IMR-90 (cell line): ENCODE measurements at regions not wholly inside any gene's neighbourhood (a gene's known extent, or its start where the extent isn't known, plus 50 kb on each side); places are given as distances from the start of the nearest gene placed in this dataset.

ENCODE experiments used
- ATAC-seq: fragments of 200-7000 bp; cut with Tn5 transposase; 2 replicates; pipeline ENCODE4 v1.9.1; 2020; ENCODE audit warnings: low read depth, mild to moderate bottlenecking, moderate library complexity
- BruUV-seq: library from RNA; stranded (reverse); fragments of 400-500 nt; replicated peaks from 2 replicates; lab custom pipeline; 2021; lab: Mats Ljungman, UMichigan
- CTCF ChIA-PET: fragments of 300-600 bp; formaldehyde crosslinking; extraction: SDS; loops from one replicate; lab custom pipeline; 2021; ENCODE audit warnings: antibody characterized with exemption; lab: Yijun Ruan, JAX
- POLR2A ChIA-PET: fragments of 300-600 bp; sonication (Branson Sonifier 250); formaldehyde crosslinking; loops from one replicate; lab custom pipeline; 2022; ENCODE audit warnings: antibody characterized with exemption; ENCODE audit not compliant: unreplicated experiment; lab: Charles Lee
- DNase-seq: peaks from one replicate; pipeline ENCODE4 v3.0.0; 2013
- H2AFZ ChIP-seq: replicated peaks from 2 replicates; pipeline ENCODE3; 2013; ENCODE audit warnings: low read length, mild to moderate bottlenecking; ENCODE audit not compliant: poor library complexity
- H2AK5ac ChIP-seq: 2 replicates; pipeline ENCODE4 v1.6.1; 2013; ENCODE audit warnings: low read depth, low read length, inconsistent platforms
- H2AK9ac ChIP-seq: replicated peaks from 2 replicates; pipeline ENCODE3; 2013; ENCODE audit warnings: mild to moderate bottlenecking, low read depth, low read length, moderate library complexity; ENCODE audit not compliant: poor library complexity
- H2BK120ac ChIP-seq: 2 replicates; pipeline ENCODE4 v1.6.1; 2013; ENCODE audit warnings: low read depth, low read length, inconsistent platforms
- H2BK15ac ChIP-seq: 3 replicates; pipeline ENCODE4 v1.6.1; 2013; ENCODE audit warnings: low read depth, low read length, inconsistent platforms
- H2BK20ac ChIP-seq: 2 replicates; pipeline ENCODE4 v1.6.1; 2013; ENCODE audit warnings: low read depth, mild to moderate bottlenecking, inconsistent platforms, low read length, moderate library complexity
- H2BK5ac ChIP-seq: 2 replicates; pipeline ENCODE4 v1.6.1; 2013; ENCODE audit warnings: mild to moderate bottlenecking, low read depth, low read length, inconsistent platforms; ENCODE audit not compliant: poor library complexity, severe bottlenecking
- H3K14ac ChIP-seq: replicated peaks from 2 replicates; pipeline ENCODE4 v1.6.1; 2013; ENCODE audit warnings: low read depth, low read length, inconsistent platforms
- H3K18ac ChIP-seq: 2 replicates; pipeline ENCODE4 v1.6.1; 2013; ENCODE audit warnings: low read depth, low read length, control low read depth
- H3K23ac ChIP-seq: 2 replicates; pipeline ENCODE4 v1.6.1; 2013; ENCODE audit warnings: low read depth, low read length, inconsistent platforms
- H3K27ac ChIP-seq: 2 replicates; pipeline ENCODE4 v1.5.1; 2013; ENCODE audit warnings: mild to moderate bottlenecking, control low read depth, low read length; ENCODE audit not compliant: insufficient read depth
- H3K27me3 ChIP-seq: 2 replicates; pipeline ENCODE4 v1.6.1; 2013; ENCODE audit warnings: low read length; ENCODE audit not compliant: control insufficient read depth, insufficient read depth
- H3K36me3 ChIP-seq: 2 replicates; pipeline ENCODE4 v1.6.1; 2013; ENCODE audit warnings: low read length, mixed read lengths; ENCODE audit not compliant: control insufficient read depth, insufficient read depth
- H3K4ac ChIP-seq: 2 replicates; pipeline ENCODE4 v1.6.1; 2013; ENCODE audit warnings: low read depth, low read length, inconsistent platforms
- H3K4me1 ChIP-seq: 2 replicates; pipeline ENCODE4 v1.6.1; 2013; ENCODE audit warnings: low read length, mixed read lengths; ENCODE audit not compliant: control insufficient read depth, insufficient read depth
- H3K4me2 ChIP-seq: 2 replicates; pipeline ENCODE4 v1.6.1; 2013; ENCODE audit warnings: low read depth, mild to moderate bottlenecking, control low read depth, low read length, moderate library complexity
- H3K4me3 ChIP-seq: 2 replicates; pipeline ENCODE4 v1.5.1; 2013; ENCODE audit warnings: low read depth, mild to moderate bottlenecking, control low read depth, low read length, moderate library complexity; ENCODE audit not compliant: insufficient read depth
- H3K56ac ChIP-seq: 2 replicates; pipeline ENCODE4 v1.6.1; 2013; ENCODE audit warnings: low read length, inconsistent platforms; ENCODE audit not compliant: insufficient read depth; ENCODE audit errors: extremely low read depth
- H3K79me1 ChIP-seq, 2 experiments: 2 replicates each; pipeline ENCODE4 v1.6.1; 2013; ENCODE audit warnings: low read length in 2 of 2, inconsistent platforms in 1 of 2, low read depth in 1 of 2
- H3K9ac ChIP-seq: 2 replicates; pipeline ENCODE4 v1.6.1; 2013; ENCODE audit warnings: low read depth, low read length, control low read depth
- H3K9me1 ChIP-seq: 2 replicates; pipeline ENCODE4 v1.6.1; 2013; ENCODE audit warnings: low read length, inconsistent platforms; ENCODE audit not compliant: insufficient read depth
- H3K9me3 ChIP-seq: 2 replicates; pipeline ENCODE4 v1.6.1; 2013; ENCODE audit warnings: low read length; ENCODE audit not compliant: control insufficient read depth, insufficient read depth
- H4K20me1 ChIP-seq: 2 replicates; pipeline ENCODE4 v1.6.1; 2013; ENCODE audit warnings: low read length, inconsistent platforms; ENCODE audit not compliant: insufficient read depth
- H4K5ac ChIP-seq: 2 replicates; pipeline ENCODE4 v1.6.1; 2013; ENCODE audit warnings: mild to moderate bottlenecking, low read depth, low read length, control low read depth
- H4K8ac ChIP-seq, 2 experiments: 2 replicates each; pipeline ENCODE4 v1.6.1; 2013; ENCODE audit warnings: low read depth in 2 of 2, low read length in 2 of 2, control low read depth in 1 of 2, inconsistent platforms in 1 of 2
- H4K91ac ChIP-seq: 2 replicates; pipeline ENCODE4 v1.6.1; 2013; ENCODE audit warnings: low read depth, low read length, inconsistent platforms; ENCODE audit not compliant: insufficient read depth
- BHLHE40 ChIP-seq: fragments of 150-350 bp; IDR thresholded peaks from 2 replicates; pipeline ENCODE4 v1.6.1; 2016; ENCODE audit warnings: mild to moderate bottlenecking, low read depth, low read length
- CEBPB ChIP-seq: IDR thresholded peaks from 2 replicates; pipeline ENCODE4 v1.6.1; 2012; ENCODE audit warnings: low read depth, low read length, improper control_type of control experiment
- CHD1 ChIP-seq: IDR thresholded peaks from 2 replicates; pipeline ENCODE4 v1.6.1; 2012; ENCODE audit warnings: low read depth, low read length, improper control_type of control experiment
- FOS ChIP-seq: fragments of 150-350 bp; IDR thresholded peaks from 2 replicates; pipeline ENCODE4 v1.6.1; 2016; ENCODE audit warnings: low read depth, low read length
- MAFK ChIP-seq: IDR thresholded peaks from 2 replicates; pipeline ENCODE4 v1.6.1; 2012; ENCODE audit warnings: low read depth, low read length, improper control_type of control experiment
- MAZ ChIP-seq: IDR thresholded peaks from 2 replicates; pipeline ENCODE4 v1.6.1; 2012; ENCODE audit warnings: low read depth, mild to moderate bottlenecking, low read length, improper control_type of control experiment, moderate library complexity, borderline replicate concordance
- MXI1 ChIP-seq: IDR thresholded peaks from 2 replicates; pipeline ENCODE4 v1.6.1; 2012; ENCODE audit warnings: low read depth, mild to moderate bottlenecking, low read length, moderate library complexity, borderline replicate concordance
- NFE2L2 ChIP-seq: fragments of 150-350 bp; IDR thresholded peaks from 2 replicates; pipeline ENCODE4 v1.6.1; 2016; ENCODE audit warnings: low read depth, mild to moderate bottlenecking, low read length
- POLR2A ChIP-seq: IDR thresholded peaks from 2 replicates; pipeline ENCODE4 v1.6.1; 2012; ENCODE audit warnings: mild to moderate bottlenecking, low read depth, low read length
- RAD21 ChIP-seq: IDR thresholded peaks from 2 replicates; pipeline ENCODE4 v1.6.1; 2012; ENCODE audit warnings: low read length, improper control_type of control experiment
- RCOR1 ChIP-seq: IDR thresholded peaks from 2 replicates; pipeline ENCODE4 v1.6.1; 2012; ENCODE audit warnings: mild to moderate bottlenecking, low read length, improper control_type of control experiment; ENCODE audit not compliant: insufficient replicate concordance
- RFX5 ChIP-seq: IDR thresholded peaks from 2 replicates; pipeline ENCODE4 v1.8.0; 2012; ENCODE audit warnings: low read depth, mild to moderate bottlenecking, low read length, moderate library complexity
- SMC3 ChIP-seq: fragments of 150-350 bp; IDR thresholded peaks from 2 replicates; pipeline ENCODE4 v1.6.1; 2016; ENCODE audit warnings: low read depth, mild to moderate bottlenecking, antibody characterized with exemption, low read length, moderate library complexity
- WGBS, 2 experiments: methylation state at CpG; one replicate each; pipeline versions ENCODE4 v1.1.5 to v1.1.7; 2013; ENCODE audit warnings: missing lambda C conversion rate in 2 of 2; ENCODE audit not compliant: insufficient read length in 1 of 2; ENCODE audit errors: extremely low coverage in 2 of 2; 5-methylcytosine and 5-hydroxymethylcytosine counted together
- dilution Hi-C: fragments of 300-500 bp; cut with HindIII; formaldehyde crosslinking; loops from one replicate; pipeline ENCODE4 v1.14.3; 2018; ENCODE audit warnings: low sequenced_read_pairs; ENCODE audit not compliant: unreplicated experiment
- in situ Hi-C: fragments of 300-500 bp; cut with MboI; formaldehyde crosslinking; loops from 3 replicates; pipeline ENCODE4 v1.14.3; 2019; ENCODE audit warnings: low sequenced_read_pairs, inconsistent platforms, mixed read lengths
- intact Hi-C: fragments of 100-400 bp; cut with micrococcal nuclease; formaldehyde crosslinking; loops from 2 replicates; pipeline ENCODE4 v1.10.0; 2022
- TF ChIP-seq, protein P1 (sequence below): conservative IDR thresholded peaks from 2 replicates; pipeline ENCODE4 v1.5.1; 2012; ENCODE audit warnings: mild to moderate bottlenecking, low read depth, low read length, improper control_type of control experiment
- TF ChIP-seq, protein P2 (sequence below): fragments of 150-350 bp; IDR thresholded peaks from 2 replicates; pipeline ENCODE4 v1.6.1; 2017; ENCODE audit warnings: mild to moderate bottlenecking, antibody characterized with exemption, low read length, low read depth
- TF ChIP-seq, protein P3 (sequence below): fragments of 150-350 bp; IDR thresholded peaks from 2 replicates; pipeline ENCODE4 v1.6.1; 2016; ENCODE audit warnings: low read depth, mild to moderate bottlenecking, low read length, moderate library complexity, borderline replicate concordance

DNA sequence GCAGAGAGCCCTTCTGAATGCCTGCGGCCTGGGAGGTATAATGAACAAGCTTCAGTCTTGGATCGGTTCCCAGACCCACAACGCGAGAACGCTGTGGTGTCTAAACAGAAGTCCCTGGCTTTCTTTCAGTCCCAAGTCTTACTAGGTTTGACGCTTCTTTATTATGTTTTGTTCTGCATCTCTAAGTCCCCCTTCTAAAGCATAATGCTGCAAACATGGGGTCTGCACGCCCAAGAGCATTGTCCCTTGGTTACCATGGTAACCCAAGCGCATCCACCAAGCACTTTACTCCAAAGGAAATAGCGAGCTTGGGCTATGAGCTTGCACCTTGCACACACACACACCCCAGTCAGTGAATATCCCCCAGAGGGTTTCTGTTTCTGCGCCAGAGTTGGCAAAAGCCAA, 193.7 kb downstream of the INO80D start:
- H4K5ac ChIP-seq, result no peak overlapping the region
- H3K4ac ChIP-seq, result no peak overlapping the region
- peaks cover 18% of the 10 kb centered on the region for H3K27me3 ChIP-seq
- H3K14ac ChIP-seq, result no peak overlapping the region
- no peak overlapping the region for H3K18ac ChIP-seq
- H3K4me2 ChIP-seq, result peak overlapping the region; percentile 44; the same call in 1 of the 2 replicates
- H3K9ac ChIP-seq, result no peak overlapping the region
- no peak overlapping the region for H2BK120ac ChIP-seq
- no peak overlapping the region for H2BK15ac ChIP-seq
- H3K36me3 ChIP-seq, result no peaks in the 10 kb centered on the region
- no peak overlapping the region for H2BK5ac ChIP-seq
- no peaks in the 10 kb centered on the region for H4K20me1 ChIP-seq
- BruUV-seq, result no TSS peak
- peak; percentile 46 for DNase-seq
- no peak overlapping the region for H2AFZ ChIP-seq
- intact Hi-C loops (no loop called here), in situ Hi-C loops (no loop called here), dilution Hi-C loops (no loop called here)
- ATAC-seq, result 0 out of 2 replicates have a peak, but pooled peaks have one; percentile 21
- TF ChIP-seq RCOR1, result no peak
- no peak for TF ChIP-seq MAZ
- no peak for TF ChIP-seq SMC3
- no peak for TF ChIP-seq CEBPB
- TF ChIP-seq NFE2L2, result no peak
- TF ChIP-seq CHD1, result no peak
- no peak for TF ChIP-seq FOS
- TF ChIP-seq, protein P1, sequence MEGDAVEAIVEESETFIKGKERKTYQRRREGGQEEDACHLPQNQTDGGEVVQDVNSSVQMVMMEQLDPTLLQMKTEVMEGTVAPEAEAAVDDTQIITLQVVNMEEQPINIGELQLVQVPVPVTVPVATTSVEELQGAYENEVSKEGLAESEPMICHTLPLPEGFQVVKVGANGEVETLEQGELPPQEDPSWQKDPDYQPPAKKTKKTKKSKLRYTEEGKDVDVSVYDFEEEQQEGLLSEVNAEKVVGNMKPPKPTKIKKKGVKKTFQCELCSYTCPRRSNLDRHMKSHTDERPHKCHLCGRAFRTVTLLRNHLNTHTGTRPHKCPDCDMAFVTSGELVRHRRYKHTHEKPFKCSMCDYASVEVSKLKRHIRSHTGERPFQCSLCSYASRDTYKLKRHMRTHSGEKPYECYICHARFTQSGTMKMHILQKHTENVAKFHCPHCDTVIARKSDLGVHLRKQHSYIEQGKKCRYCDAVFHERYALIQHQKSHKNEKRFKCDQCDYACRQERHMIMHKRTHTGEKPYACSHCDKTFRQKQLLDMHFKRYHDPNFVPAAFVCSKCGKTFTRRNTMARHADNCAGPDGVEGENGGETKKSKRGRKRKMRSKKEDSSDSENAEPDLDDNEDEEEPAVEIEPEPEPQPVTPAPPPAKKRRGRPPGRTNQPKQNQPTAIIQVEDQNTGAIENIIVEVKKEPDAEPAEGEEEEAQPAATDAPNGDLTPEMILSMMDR, result no peak
- TF ChIP-seq, protein P2, sequence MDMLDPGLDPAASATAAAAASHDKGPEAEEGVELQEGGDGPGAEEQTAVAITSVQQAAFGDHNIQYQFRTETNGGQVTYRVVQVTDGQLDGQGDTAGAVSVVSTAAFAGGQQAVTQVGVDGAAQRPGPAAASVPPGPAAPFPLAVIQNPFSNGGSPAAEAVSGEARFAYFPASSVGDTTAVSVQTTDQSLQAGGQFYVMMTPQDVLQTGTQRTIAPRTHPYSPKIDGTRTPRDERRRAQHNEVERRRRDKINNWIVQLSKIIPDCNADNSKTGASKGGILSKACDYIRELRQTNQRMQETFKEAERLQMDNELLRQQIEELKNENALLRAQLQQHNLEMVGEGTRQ, result no peak
- no peak for TF ChIP-seq RFX5
- no peak for TF ChIP-seq BHLHE40
- TF ChIP-seq, protein P3, sequence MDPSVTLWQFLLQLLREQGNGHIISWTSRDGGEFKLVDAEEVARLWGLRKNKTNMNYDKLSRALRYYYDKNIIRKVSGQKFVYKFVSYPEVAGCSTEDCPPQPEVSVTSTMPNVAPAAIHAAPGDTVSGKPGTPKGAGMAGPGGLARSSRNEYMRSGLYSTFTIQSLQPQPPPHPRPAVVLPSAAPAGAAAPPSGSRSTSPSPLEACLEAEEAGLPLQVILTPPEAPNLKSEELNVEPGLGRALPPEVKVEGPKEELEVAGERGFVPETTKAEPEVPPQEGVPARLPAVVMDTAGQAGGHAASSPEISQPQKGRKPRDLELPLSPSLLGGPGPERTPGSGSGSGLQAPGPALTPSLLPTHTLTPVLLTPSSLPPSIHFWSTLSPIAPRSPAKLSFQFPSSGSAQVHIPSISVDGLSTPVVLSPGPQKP, result no peak
- no peak for TF ChIP-seq MXI1
- no peak for TF ChIP-seq RAD21
- no peak for TF ChIP-seq POLR2A
- no peak for TF ChIP-seq MAFK
- H3K56ac ChIP-seq, result no peak overlapping the region
- POLR2A ChIA-PET, result no interaction called here
- no peak overlapping the region for H3K23ac ChIP-seq
- CTCF ChIA-PET, result no interaction called here
- no peaks in the 10 kb centered on the region for H3K9me3 ChIP-seq
- no peaks in the 10 kb centered on the region for H3K79me1 ChIP-seq
- H3K27ac ChIP-seq, result no peak overlapping the region
- 29% methylated on average over 3 of the region's 10 CpGs; no CpG with 5 or more reads in 1 of the 2 experiments for WGBS, 2 experiments
- no peak overlapping the region for H2AK9ac ChIP-seq
- no peaks in the 10 kb centered on the region; the same call in 1 of the 2 replicates for H3K4me1 ChIP-seq
- no peak overlapping the region for H2BK20ac ChIP-seq
- no peak overlapping the region for H4K8ac ChIP-seq
- H4K91ac ChIP-seq, result no peak overlapping the region
- H3K4me3 ChIP-seq, result no peak overlapping the region
- H3K9me1 ChIP-seq, result no peaks in the 10 kb centered on the region
- no peak overlapping the region for H2AK5ac ChIP-seq
